PC-3 (cell line): ENCODE measurements at regions not wholly inside any gene's neighbourhood (a gene's known extent, or its start where the extent isn't known, plus 50 kb on each side); places are given as distances from the start of the nearest gene placed in this dataset.

ENCODE experiments used
- ATAC-seq: fragments of 200-7000 bp; cut with Tn5 transposase; 2 replicates; pipeline ENCODE4 v1.9.1; 2020; ENCODE audit warnings: mild to moderate bottlenecking, moderate library complexity
- BruUV-seq: library from RNA; stranded (reverse); fragments of 400-500 nt; replicated peaks from 2 replicates; lab custom pipeline; 2021; lab: Mats Ljungman, UMichigan
- CTCF ChIA-PET: fragments of 300-600 bp; sonication (Branson Sonifier 250); formaldehyde crosslinking; loops from one replicate; lab custom pipeline; 2022; ENCODE audit warnings: antibody characterized with exemption; lab: Charles Lee
- POLR2A ChIA-PET: fragments of 300-600 bp; sonication (Branson Sonifier 250); formaldehyde crosslinking; loops from one replicate; lab custom pipeline; 2022; ENCODE audit warnings: antibody characterized with exemption; ENCODE audit not compliant: unreplicated experiment; lab: Charles Lee
- DNase-seq: peaks from one replicate; pipeline ENCODE4 v3.0.0-alpha.2; 2015
- H2AFZ ChIP-seq: fragments of 300-600 bp; sonication (generic); 2 replicates; pipeline ENCODE4 v1.6.0; 2016; ENCODE audit warnings: antibody characterized with exemption, low read length
- H3F3A ChIP-seq: fragments of 300-600 bp; sonication (generic); one replicate; pipeline ENCODE4 v1.6.0; 2017; ENCODE audit warnings: antibody characterized with exemption, low read length, control low read depth, mild to moderate bottlenecking; ENCODE audit not compliant: unreplicated experiment
- H3K27ac ChIP-seq: fragments of 300-600 bp; sonication (generic); 2 replicates; pipeline ENCODE4 v1.5.1; 2016; ENCODE audit warnings: mild to moderate bottlenecking, low read length
- H3K27me3 ChIP-seq: fragments of 300-600 bp; sonication (generic); 2 replicates; pipeline ENCODE4 v1.6.1; 2016; ENCODE audit warnings: low read length, mixed read lengths
- H3K36me3 ChIP-seq: fragments of 300-600 bp; sonication (generic); 2 replicates; pipeline ENCODE4 v1.6.1; 2016; ENCODE audit warnings: low read depth, mixed run types, low read length, mixed read lengths
- H3K4me1 ChIP-seq: fragments of 300-600 bp; sonication (generic); 2 replicates; pipeline ENCODE4 v1.5.1; 2016; ENCODE audit warnings: low read length; ENCODE audit not compliant: insufficient read depth
- H3K4me2 ChIP-seq: fragments of 300-600 bp; sonication (generic); 2 replicates; pipeline ENCODE4 v1.6.0; 2016; ENCODE audit warnings: low read length
- H3K4me3 ChIP-seq: fragments of 300-600 bp; sonication (generic); 2 replicates; pipeline ENCODE4 v1.5.1; 2016; ENCODE audit warnings: mild to moderate bottlenecking, low read length, mixed read lengths
- H3K79me2 ChIP-seq: fragments of 300-600 bp; sonication (generic); 2 replicates; pipeline ENCODE4 v1.6.1; 2017; ENCODE audit warnings: low read length, mixed read lengths
- H3K9ac ChIP-seq: fragments of 300-600 bp; sonication (generic); 2 replicates; pipeline ENCODE4 v1.6.0; 2016; ENCODE audit warnings: mild to moderate bottlenecking, low read length
- H3K9me2 ChIP-seq: fragments of 300-600 bp; sonication (generic); replicated peaks from 2 replicates; pipeline ENCODE4 v1.6.1; 2016; ENCODE audit warnings: mixed run types, low read length, mixed read lengths
- H3K9me3 ChIP-seq: fragments of 300-600 bp; sonication (generic); 2 replicates; pipeline ENCODE4 v1.6.1; 2016; ENCODE audit warnings: low read length, mixed read lengths
- H4K20me1 ChIP-seq: fragments of 300-600 bp; sonication (generic); 2 replicates; pipeline ENCODE4 v1.6.1; 2016; ENCODE audit warnings: low read length, mixed read lengths
- EZH2 ChIP-seq: fragments of 300-600 bp; sonication (generic); IDR thresholded peaks from one replicate; pipeline ENCODE4 v1.6.1; 2017; ENCODE audit warnings: antibody characterized with exemption, mild to moderate bottlenecking, low read length; ENCODE audit not compliant: unreplicated experiment
- EZH2phosphoT487 ChIP-seq: fragments of 300-600 bp; sonication (generic); IDR thresholded peaks from 2 replicates; pipeline ENCODE4 v1.6.1; 2018; ENCODE audit warnings: mild to moderate bottlenecking, antibody characterized with exemption, low read length, borderline replicate concordance
- intact Hi-C: fragments of 100-400 bp; cut with micrococcal nuclease; formaldehyde crosslinking; loops from 2 replicates; pipeline ENCODE4 v1.9.0; 2023
- TF ChIP-seq, protein P1 (sequence below): fragments of 300-600 bp; sonication (generic); conservative IDR thresholded peaks from 2 replicates; pipeline ENCODE4 v1.5.1; 2017; ENCODE audit warnings: antibody characterized with exemption, low read depth, mild to moderate bottlenecking, low read length

DNA sequence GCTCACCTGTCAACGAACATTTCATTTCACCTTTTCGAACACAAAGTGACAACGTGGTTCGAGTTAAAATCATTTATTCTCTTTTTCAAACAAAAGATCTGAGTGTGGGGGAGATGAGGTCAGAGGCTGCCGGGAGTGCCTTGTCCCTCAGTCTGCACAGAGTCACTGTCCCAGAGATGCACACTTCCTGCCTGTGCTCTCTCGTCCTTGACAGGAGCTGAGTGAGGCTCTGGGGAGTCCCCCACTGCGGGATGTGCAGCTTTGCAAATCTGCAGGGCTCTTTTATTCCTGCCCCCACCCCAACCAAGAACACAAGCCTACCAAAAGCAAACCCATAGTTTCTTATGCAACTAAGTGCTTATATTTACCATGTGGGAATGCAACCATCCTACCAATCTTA, 497.8 kb downstream of the EIPR1 start:
- intact Hi-C loops, result no loop called here
- DNase-seq (no peak), ATAC-seq (no peak)
- Histone ChIP-seq H3K9me2 (no peaks in the 10 kb centered on the region), H3K27ac (no peak overlapping the region), H3K36me3 (no peaks in the 10 kb centered on the region), H3K4me3 (no peak overlapping the region), H3K79me2 (no peaks in the 10 kb centered on the region), H3K9me3 (no peaks in the 10 kb centered on the region), H2AFZ (no peak overlapping the region), H3K9ac (no peak overlapping the region), H3K27me3 (peaks cover 42% of the 10 kb centered on the region), H3K4me2 (no peak overlapping the region), H4K20me1 (no peaks in the 10 kb centered on the region), H3F3A (no peaks in the 10 kb centered on the region), H3K4me1 (no peaks in the 10 kb centered on the region)
- POLR2A ChIA-PET, result no interaction called here
- no TSS peak for BruUV-seq
- CTCF ChIA-PET, result no interaction called here
- TF ChIP-seq EZH2 (no peak), EZH2phosphoT487 (no peak)
- TF ChIP-seq, protein P1, sequence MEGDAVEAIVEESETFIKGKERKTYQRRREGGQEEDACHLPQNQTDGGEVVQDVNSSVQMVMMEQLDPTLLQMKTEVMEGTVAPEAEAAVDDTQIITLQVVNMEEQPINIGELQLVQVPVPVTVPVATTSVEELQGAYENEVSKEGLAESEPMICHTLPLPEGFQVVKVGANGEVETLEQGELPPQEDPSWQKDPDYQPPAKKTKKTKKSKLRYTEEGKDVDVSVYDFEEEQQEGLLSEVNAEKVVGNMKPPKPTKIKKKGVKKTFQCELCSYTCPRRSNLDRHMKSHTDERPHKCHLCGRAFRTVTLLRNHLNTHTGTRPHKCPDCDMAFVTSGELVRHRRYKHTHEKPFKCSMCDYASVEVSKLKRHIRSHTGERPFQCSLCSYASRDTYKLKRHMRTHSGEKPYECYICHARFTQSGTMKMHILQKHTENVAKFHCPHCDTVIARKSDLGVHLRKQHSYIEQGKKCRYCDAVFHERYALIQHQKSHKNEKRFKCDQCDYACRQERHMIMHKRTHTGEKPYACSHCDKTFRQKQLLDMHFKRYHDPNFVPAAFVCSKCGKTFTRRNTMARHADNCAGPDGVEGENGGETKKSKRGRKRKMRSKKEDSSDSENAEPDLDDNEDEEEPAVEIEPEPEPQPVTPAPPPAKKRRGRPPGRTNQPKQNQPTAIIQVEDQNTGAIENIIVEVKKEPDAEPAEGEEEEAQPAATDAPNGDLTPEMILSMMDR, result no peak

- no peaks in the 10 kb centered on the region for H3F3A ChIP-seq
- POLR2A ChIA-PET, result no interaction called here
- TF ChIP-seq, protein P1, result no peak
- TF ChIP-seq EZH2phosphoT487, result no peak
- no peak overlapping the region for H3K9ac ChIP-seq
- H3K79me2 ChIP-seq, result no peaks in the 10 kb centered on the region
- no peaks in the 10 kb centered on the region for H3K4me1 ChIP-seq
- no peak overlapping the region for H2AFZ ChIP-seq
- H3K27ac ChIP-seq, result no peak overlapping the region
- ATAC-seq (no peak), DNase-seq (no peak)
- H3K9me3 ChIP-seq, result no peaks in the 10 kb centered on the region
- no TSS peak for BruUV-seq
- CTCF ChIA-PET, result no interaction called here
- no peaks in the 10 kb centered on the region for H4K20me1 ChIP-seq
- no peak overlapping the region for H3K4me2 ChIP-seq
- H3K4me3 ChIP-seq, result no peak overlapping the region
- peaks cover 42% of the 10 kb centered on the region for H3K27me3 ChIP-seq
- no peaks in the 10 kb centered on the region for H3K36me3 ChIP-seq
- no peaks in the 10 kb centered on the region for H3K9me2 ChIP-seq
- intact Hi-C loops, result no loop called here
Observed at GRCh38 chr2:2879071-2879470, 498.5 kb downstream of the EIPR1 start.

- Histone ChIP-seq H3K79me2 (no peaks in the 10 kb centered on the region), H3F3A (no peaks in the 10 kb centered on the region), H3K4me3 (no peak overlapping the region), H2AFZ (no peak overlapping the region), H3K36me3 (no peaks in the 10 kb centered on the region), H3K9ac (no peak overlapping the region), H3K9me3 (no peaks in the 10 kb centered on the region), H3K9me2 (no peaks in the 10 kb centered on the region), H3K4me2 (no peak overlapping the region), H4K20me1 (no peaks in the 10 kb centered on the region), H3K27me3 (peaks cover 48% of the 10 kb centered on the region), H3K27ac (no peak overlapping the region), H3K4me1 (no peaks in the 10 kb centered on the region)
- intact Hi-C loops, result no loop called here
- DNase-seq (no peak), ATAC-seq (no peak)
- ChIA-PET CTCF (no interaction called here), POLR2A (no interaction called here)
- TF ChIP-seq EZH2, result no peak
- TF ChIP-seq, protein P1, result no peak
- TF ChIP-seq EZH2phosphoT487, result no peak
- BruUV-seq, result no TSS peak
Observed at GRCh38 chr2:2877427-2877826, 500.2 kb downstream of the EIPR1 start.
